ENCODE measurements at regions not wholly inside any gene's neighbourhood (a gene's known extent, or its start where the extent isn't known, plus 50 kb on each side); places are given as distances from the start of the nearest gene placed in this dataset.

GRCh38 chr6:40288919-40289318 is 298.2 kb downstream of the LRFN2 start:
- H3K4me1 ChIP-seq (ENCODE audit: control insufficient read depth in 2 of 2, insufficient read depth in 2 of 2, low read length in 2 of 2): no peaks in the 10 kb centered on the region
- Mint-ChIP-seq H3K4me1 (peaks cover 0 to 6% (median 0%) of the 10 kb centered on the region in 7 donors), H3K36me3 (no peaks in the 10 kb centered on the region), H3K4me3 (no peak overlapping the region), H3K27ac (no peak overlapping the region), H3K9me3 (peaks cover 0 to 3% (median 0%) of the 10 kb centered on the region in 11 donors), H3K27me3 (peaks cover 39 to 67% (median 45%) of the 10 kb centered on the region in 5 donors)
- no peak overlapping the region for H3K27ac ChIP-seq (ENCODE audit: low read depth, low read length)
- intact Hi-C loops (cut with micrococcal nuclease): no loop called here
- H3K27me3 ChIP-seq (ENCODE audit: control insufficient read depth in 2 of 2, insufficient read depth in 2 of 2, low read length in 2 of 2): peaks cover 0 to 2% of the 10 kb centered on the region in 2 donors
- ATAC-seq: no peak
- H3K4me3 ChIP-seq (ENCODE audit: low read length): no peak overlapping the region
- no peaks in the 10 kb centered on the region for H3K36me3 ChIP-seq (ENCODE audit: control insufficient read depth in 2 of 3, insufficient read depth in 3 of 3, low read length in 3 of 3)
- no peak for DNase-seq
- H3K9me3 ChIP-seq (ENCODE audit: control insufficient read depth in 2 of 3, low read length in 3 of 3): no peaks in the 10 kb centered on the region
- ChIA-PET POLR2A (no interaction called here), CTCF (no interaction called here)

- Histone ChIP-seq H3K27me3 (ENCODE audit: control insufficient read depth in 2 of 2, insufficient read depth in 2 of 2, low read length in 2 of 2) (peaks cover 0 to 2% of the 10 kb centered on the region in 2 donors), H3K4me3 (ENCODE audit: low read length) (no peak overlapping the region), H3K27ac (ENCODE audit: low read depth, low read length) (no peak overlapping the region), H3K9me3 (ENCODE audit: control insufficient read depth in 2 of 3, low read length in 3 of 3) (no peaks in the 10 kb centered on the region), H3K36me3 (ENCODE audit: control insufficient read depth in 2 of 3, insufficient read depth in 3 of 3, low read length in 3 of 3) (no peaks in the 10 kb centered on the region), H3K4me1 (ENCODE audit: control insufficient read depth in 2 of 2, insufficient read depth in 2 of 2, low read length in 2 of 2) (no peaks in the 10 kb centered on the region)
- Mint-ChIP-seq H3K27me3 (peaks cover 35 to 62% (median 44%) of the 10 kb centered on the region in 5 donors), H3K4me1 (peaks cover 0 to 7% (median 0%) of the 10 kb centered on the region in 7 donors), H3K9me3 (peaks cover 0 to 3% (median 0%) of the 10 kb centered on the region in 11 donors), H3K4me3 (no peak overlapping the region), H3K36me3 (no peaks in the 10 kb centered on the region), H3K27ac (no peak overlapping the region)
- CTCF ChIA-PET: interaction anchor here (0.6 kb wide), 1 partner anchor 9 kb away, joined by 6 read pairs; no protein-coding TSS in a partner anchor
- intact Hi-C loops (cut with micrococcal nuclease): no loop called here
- no peak for ATAC-seq
- DNase-seq: no peak
- POLR2A ChIA-PET: no interaction called here
Measured at GRCh38 chr6:40287296-40287850, 299.8 kb downstream of the LRFN2 start.

GRCh38 chr6:40286721-40287120 is 300.4 kb downstream of the LRFN2 start:
- no peaks in the 10 kb centered on the region for H3K36me3 Mint-ChIP-seq
- intact Hi-C loops (cut with micrococcal nuclease): no loop called here
- no peak overlapping the region for H3K27ac Mint-ChIP-seq
- ChIA-PET CTCF (interaction anchor here (0.6 kb wide), 1 partner anchor 9 kb away, joined by 6 read pairs; no protein-coding TSS in a partner anchor), POLR2A (no interaction called here)
- H3K4me3 Mint-ChIP-seq: no peak overlapping the region
- Histone ChIP-seq H3K27me3 (ENCODE audit: control insufficient read depth in 2 of 2, insufficient read depth in 2 of 2, low read length in 2 of 2) (peaks cover 0 to 2% of the 10 kb centered on the region in 2 donors), H3K36me3 (ENCODE audit: control insufficient read depth in 2 of 3, insufficient read depth in 3 of 3, low read length in 3 of 3) (no peaks in the 10 kb centered on the region), H3K27ac (ENCODE audit: low read depth, low read length) (no peak overlapping the region), H3K9me3 (ENCODE audit: control insufficient read depth in 2 of 3, low read length in 3 of 3) (no peaks in the 10 kb centered on the region), H3K4me1 (ENCODE audit: control insufficient read depth in 2 of 2, insufficient read depth in 2 of 2, low read length in 2 of 2) (no peaks in the 10 kb centered on the region), H3K4me3 (ENCODE audit: low read length) (no peak overlapping the region)
- H3K4me1 Mint-ChIP-seq: peaks cover 0 to 7% (median 0%) of the 10 kb centered on the region in 7 donors
- H3K27me3 Mint-ChIP-seq: peaks cover 35 to 56% (median 44%) of the 10 kb centered on the region in 5 donors
- no peak for ATAC-seq
- no peak for DNase-seq
- H3K9me3 Mint-ChIP-seq: peaks cover 0 to 3% (median 0%) of the 10 kb centered on the region in 11 donors

GRCh38 chr6:40285996-40286395 is 301.2 kb downstream of the LRFN2 start:
- Mint-ChIP-seq H3K9me3 (peaks cover 0 to 3% (median 0%) of the 10 kb centered on the region in 11 donors), H3K27ac (no peak overlapping the region), H3K4me3 (no peak overlapping the region), H3K4me1 (peaks cover 0 to 7% (median 0%) of the 10 kb centered on the region in 7 donors), H3K36me3 (no peaks in the 10 kb centered on the region), H3K27me3 (peaks cover 35 to 57% (median 41%) of the 10 kb centered on the region in 5 donors)
- CTCF ChIA-PET: no interaction called here
- POLR2A ChIA-PET: no interaction called here
- H3K4me3 ChIP-seq (ENCODE audit: low read length): no peak overlapping the region
- H3K27ac ChIP-seq (ENCODE audit: low read depth, low read length): no peak overlapping the region
- no peaks in the 10 kb centered on the region for H3K9me3 ChIP-seq (ENCODE audit: control insufficient read depth in 2 of 3, low read length in 3 of 3)
- H3K4me1 ChIP-seq (ENCODE audit: control insufficient read depth in 2 of 2, insufficient read depth in 2 of 2, low read length in 2 of 2): no peaks in the 10 kb centered on the region
- peaks cover 0 to 2% of the 10 kb centered on the region in 2 donors for H3K27me3 ChIP-seq (ENCODE audit: control insufficient read depth in 2 of 2, insufficient read depth in 2 of 2, low read length in 2 of 2)
- DNase-seq (no peak), ATAC-seq (no peak)
- no peaks in the 10 kb centered on the region for H3K36me3 ChIP-seq (ENCODE audit: control insufficient read depth in 2 of 3, insufficient read depth in 3 of 3, low read length in 3 of 3)
- intact Hi-C loops (cut with micrococcal nuclease): no loop called here

GRCh38 chr6:40285535-40285934 is 301.6 kb downstream of the LRFN2 start:
- no peaks in the 10 kb centered on the region for H3K36me3 Mint-ChIP-seq
- peaks cover 0 to 3% (median 0%) of the 10 kb centered on the region in 11 donors for H3K9me3 Mint-ChIP-seq
- Histone ChIP-seq H3K4me1 (ENCODE audit: control insufficient read depth in 2 of 2, insufficient read depth in 2 of 2, low read length in 2 of 2) (no peaks in the 10 kb centered on the region), H3K27ac (ENCODE audit: low read depth, low read length) (no peak overlapping the region), H3K27me3 (ENCODE audit: control insufficient read depth in 2 of 2, insufficient read depth in 2 of 2, low read length in 2 of 2) (peaks cover 0 to 2% of the 10 kb centered on the region in 2 donors), H3K36me3 (ENCODE audit: control insufficient read depth in 2 of 3, insufficient read depth in 3 of 3, low read length in 3 of 3) (no peaks in the 10 kb centered on the region), H3K4me3 (ENCODE audit: low read length) (no peak overlapping the region), H3K9me3 (ENCODE audit: control insufficient read depth in 2 of 3, low read length in 3 of 3) (no peaks in the 10 kb centered on the region)
- peaks cover 0 to 7% (median 0%) of the 10 kb centered on the region in 7 donors for H3K4me1 Mint-ChIP-seq
- H3K4me3 Mint-ChIP-seq: no peak overlapping the region
- ChIA-PET CTCF (no interaction called here), POLR2A (no interaction called here)
- intact Hi-C loops (cut with micrococcal nuclease): no loop called here
- no peak overlapping the region for H3K27ac Mint-ChIP-seq
- no peak for DNase-seq
- H3K27me3 Mint-ChIP-seq: peaks cover 35 to 52% (median 40%) of the 10 kb centered on the region in 5 donors
- no peak for ATAC-seq

GRCh38 chr6:40282986-40283385 is 304.2 kb downstream of the LRFN2 start:
- no peaks in the 10 kb centered on the region for H3K9me3 ChIP-seq (ENCODE audit: control insufficient read depth in 2 of 3, low read length in 3 of 3)
- ChIA-PET POLR2A (no interaction called here), CTCF (no interaction called here)
- Mint-ChIP-seq H3K27me3 (peaks cover 31 to 50% (median 35%) of the 10 kb centered on the region in 5 donors), H3K4me3 (no peak overlapping the region), H3K4me1 (peaks cover 0 to 7% (median 0%) of the 10 kb centered on the region in 7 donors), H3K9me3 (peaks cover 0 to 3% (median 0%) of the 10 kb centered on the region in 11 donors), H3K27ac (no peak overlapping the region), H3K36me3 (no peaks in the 10 kb centered on the region)
- no peak for ATAC-seq
- peaks cover 0 to 2% of the 10 kb centered on the region in 2 donors for H3K27me3 ChIP-seq (ENCODE audit: control insufficient read depth in 2 of 2, insufficient read depth in 2 of 2, low read length in 2 of 2)
- H3K36me3 ChIP-seq (ENCODE audit: control insufficient read depth in 2 of 3, insufficient read depth in 3 of 3, low read length in 3 of 3): no peaks in the 10 kb centered on the region
- no peak overlapping the region for H3K4me3 ChIP-seq (ENCODE audit: low read length)
- DNase-seq: no peak
- H3K27ac ChIP-seq (ENCODE audit: low read depth, low read length): no peak overlapping the region
- intact Hi-C loops (cut with micrococcal nuclease): no loop called here
- no peaks in the 10 kb centered on the region for H3K4me1 ChIP-seq (ENCODE audit: control insufficient read depth in 2 of 2, insufficient read depth in 2 of 2, low read length in 2 of 2)

GRCh38 chr6:40281402-40281801 is 305.8 kb downstream of the LRFN2 start:
- CTCF ChIA-PET: no interaction called here
- Mint-ChIP-seq H3K4me3 (no peak overlapping the region), H3K4me1 (peaks cover 0 to 7% (median 0%) of the 10 kb centered on the region in 7 donors), H3K27me3 (peaks cover 20 to 48% (median 24%) of the 10 kb centered on the region in 5 donors), H3K9me3 (peaks cover 0 to 3% (median 0%) of the 10 kb centered on the region in 11 donors), H3K27ac (no peak overlapping the region), H3K36me3 (no peaks in the 10 kb centered on the region)
- ATAC-seq: no peak
- POLR2A ChIA-PET: no interaction called here
- no peak for DNase-seq
- Histone ChIP-seq H3K9me3 (ENCODE audit: control insufficient read depth in 2 of 3, low read length in 3 of 3) (no peaks in the 10 kb centered on the region), H3K27ac (ENCODE audit: low read depth, low read length) (no peak overlapping the region), H3K4me1 (ENCODE audit: control insufficient read depth in 2 of 2, insufficient read depth in 2 of 2, low read length in 2 of 2) (no peaks in the 10 kb centered on the region), H3K4me3 (ENCODE audit: low read length) (no peak overlapping the region), H3K36me3 (ENCODE audit: control insufficient read depth in 2 of 3, insufficient read depth in 3 of 3, low read length in 3 of 3) (no peaks in the 10 kb centered on the region), H3K27me3 (ENCODE audit: control insufficient read depth in 2 of 2, insufficient read depth in 2 of 2, low read length in 2 of 2) (peaks cover 0 to 2% of the 10 kb centered on the region in 2 donors)
- intact Hi-C loops (cut with micrococcal nuclease): no loop called here
